ENCODE measurements at regions not wholly inside any gene's neighbourhood (a gene's known extent, or its start where the extent isn't known, plus 50 kb on each side); places are given as distances from the start of the nearest gene placed in this dataset.

GRCh38 chr4:153034681-153035080, 98.6 kb downstream of the FHDC1 start:
- no peak for DNase-seq (ENCODE audit: low read depth)

- no peak for DNase-seq (ENCODE audit: low read depth)
Observed at GRCh38 chr4:153036931-153037482, 100.9 kb downstream of the FHDC1 start.

GRCh38 chr4:153038623-153039311, 102.6 kb downstream of the FHDC1 start:
- no peak for DNase-seq (ENCODE audit: low read depth)

- DNase-seq (ENCODE audit: low read depth): no peak
Observed at GRCh38 chr4:153039542-153040185, 103.5 kb downstream of the FHDC1 start.

GRCh38 chr4:153040677-153041076, 104.6 kb downstream of the FHDC1 start:
- no peak for DNase-seq (ENCODE audit: low read depth)

- no peak for DNase-seq (ENCODE audit: low read depth)
Observed at GRCh38 chr4:153044036-153044435, 107.9 kb downstream of the FHDC1 start.

- no peak for DNase-seq (ENCODE audit: low read depth)
Observed at GRCh38 chr4:153045111-153045982, 109.2 kb downstream of the FHDC1 start.

GRCh38 chr4:153058671-153059060, 122.5 kb downstream of the FHDC1 start:
- DNase-seq (ENCODE audit: low read depth): no peak

- DNase-seq (ENCODE audit: low read depth): no peak
Observed at GRCh38 chr4:153060196-153060595, 124.1 kb downstream of the FHDC1 start.

GRCh38 chr4:153061971-153062370, 125.8 kb downstream of the FHDC1 start:
- DNase-seq (ENCODE audit: low read depth): no peak

- DNase-seq (ENCODE audit: low read depth): no peak
Observed at GRCh38 chr4:153062652-153063168, 126.6 kb downstream of the FHDC1 start.

- no peak for DNase-seq (ENCODE audit: low read depth)
Observed at GRCh38 chr4:153063490-153063889, 127.4 kb downstream of the FHDC1 start.

GRCh38 chr4:153064571-153064970, 128.4 kb downstream of the FHDC1 start:
- DNase-seq (ENCODE audit: low read depth): no peak

GRCh38 chr4:153065276-153065675, 129.2 kb downstream of the FHDC1 start:
- no peak for DNase-seq (ENCODE audit: low read depth)

- DNase-seq (ENCODE audit: low read depth): no peak
Observed at GRCh38 chr4:153067376-153067775, 131.3 kb downstream of the FHDC1 start.

- no peak for DNase-seq (ENCODE audit: low read depth)
Observed at GRCh38 chr4:153068751-153069150, 132.6 kb downstream of the FHDC1 start.

- DNase-seq (ENCODE audit: low read depth): no peak
Observed at GRCh38 chr4:153071958-153072598, 132.2 kb upstream of the TRIM2 start.

- DNase-seq (ENCODE audit: low read depth): no peak
Observed at GRCh38 chr4:153072661-153073060, 131.6 kb upstream of the TRIM2 start.

- no peak for DNase-seq (ENCODE audit: low read depth)
Observed at GRCh38 chr4:153074486-153074885, 129.8 kb upstream of the TRIM2 start.

- DNase-seq (ENCODE audit: low read depth): no peak
Observed at GRCh38 chr4:153074936-153075630, 129.2 kb upstream of the TRIM2 start.

Measured in T follicular helper cell (primary cell).